Vagina (tissue), 2 donors: ENCODE measurements at regions not wholly inside any gene's neighbourhood (a gene's known extent, or its start where the extent isn't known, plus 50 kb on each side); places are given as distances from the start of the nearest gene placed in this dataset.
"Not testable (repeated sequence)": the region's sequence is repeated elsewhere in the genome, so short reads cannot be mapped to it uniquely, and the experiment has no call there.

Source experiments
- POLR2AphosphoS5 ChIP-seq, 2 donors: sonication (generic); formaldehyde crosslinking; IDR thresholded peaks; one replicate each; pipeline ENCODE4 v1.9.0; 2017; ENCODE audit warnings: antibody characterized with exemption in 2 of 2, mild to moderate bottlenecking in 2 of 2, low read depth in 1 of 2; ENCODE audit not compliant: insufficient read depth in 1 of 2
- TF ChIP-seq, protein P1 (sequence below), 3 experiments: fragments of 450-650 bp in 2 of 3; fragments of 200-600 bp in 1 of 3; sonication (generic) in 1 of 3; IDR thresholded peaks; one replicate each; pipeline ENCODE4 v1.5.1; 2017 to 2019; ENCODE audit warnings: antibody characterized with exemption in 3 of 3, mild to moderate bottlenecking in 2 of 3, moderate library complexity in 2 of 3

DNA sequence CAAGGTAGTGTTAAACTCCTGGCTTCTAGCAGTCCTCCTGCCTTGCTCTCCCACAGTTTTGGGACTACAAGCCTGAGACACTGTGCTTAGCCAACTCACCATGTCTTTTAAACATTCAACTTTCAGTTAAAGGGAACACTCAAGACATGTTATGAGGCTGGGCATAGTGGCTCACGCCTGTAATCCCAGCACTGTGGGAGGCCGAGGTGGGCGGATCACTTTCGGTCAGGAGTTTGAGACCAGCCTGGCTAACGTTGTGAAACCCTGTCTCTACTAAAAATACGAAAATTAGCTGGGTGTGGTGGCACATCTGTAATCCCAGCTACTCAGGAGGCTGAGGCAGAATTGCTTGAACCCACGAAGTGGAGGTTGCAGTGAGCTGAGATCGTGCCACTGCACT lies 148.0 kb downstream of the CDH26 start:
- not testable (repeated sequence) for TF ChIP-seq POLR2AphosphoS5 (IDR thresholded peaks at IDR 0.05; ENCODE audit: insufficient read depth in 1 of 2, low read depth in 1 of 2)
- TF ChIP-seq, protein P1, sequence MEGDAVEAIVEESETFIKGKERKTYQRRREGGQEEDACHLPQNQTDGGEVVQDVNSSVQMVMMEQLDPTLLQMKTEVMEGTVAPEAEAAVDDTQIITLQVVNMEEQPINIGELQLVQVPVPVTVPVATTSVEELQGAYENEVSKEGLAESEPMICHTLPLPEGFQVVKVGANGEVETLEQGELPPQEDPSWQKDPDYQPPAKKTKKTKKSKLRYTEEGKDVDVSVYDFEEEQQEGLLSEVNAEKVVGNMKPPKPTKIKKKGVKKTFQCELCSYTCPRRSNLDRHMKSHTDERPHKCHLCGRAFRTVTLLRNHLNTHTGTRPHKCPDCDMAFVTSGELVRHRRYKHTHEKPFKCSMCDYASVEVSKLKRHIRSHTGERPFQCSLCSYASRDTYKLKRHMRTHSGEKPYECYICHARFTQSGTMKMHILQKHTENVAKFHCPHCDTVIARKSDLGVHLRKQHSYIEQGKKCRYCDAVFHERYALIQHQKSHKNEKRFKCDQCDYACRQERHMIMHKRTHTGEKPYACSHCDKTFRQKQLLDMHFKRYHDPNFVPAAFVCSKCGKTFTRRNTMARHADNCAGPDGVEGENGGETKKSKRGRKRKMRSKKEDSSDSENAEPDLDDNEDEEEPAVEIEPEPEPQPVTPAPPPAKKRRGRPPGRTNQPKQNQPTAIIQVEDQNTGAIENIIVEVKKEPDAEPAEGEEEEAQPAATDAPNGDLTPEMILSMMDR (IDR thresholded peaks at IDR 0.05) = not testable (repeated sequence)
